ENCODE measurements at regions not wholly inside any gene's neighbourhood (a gene's known extent, or its start where the extent isn't known, plus 50 kb on each side); places are given as distances from the start of the nearest gene placed in this dataset.

DNA sequence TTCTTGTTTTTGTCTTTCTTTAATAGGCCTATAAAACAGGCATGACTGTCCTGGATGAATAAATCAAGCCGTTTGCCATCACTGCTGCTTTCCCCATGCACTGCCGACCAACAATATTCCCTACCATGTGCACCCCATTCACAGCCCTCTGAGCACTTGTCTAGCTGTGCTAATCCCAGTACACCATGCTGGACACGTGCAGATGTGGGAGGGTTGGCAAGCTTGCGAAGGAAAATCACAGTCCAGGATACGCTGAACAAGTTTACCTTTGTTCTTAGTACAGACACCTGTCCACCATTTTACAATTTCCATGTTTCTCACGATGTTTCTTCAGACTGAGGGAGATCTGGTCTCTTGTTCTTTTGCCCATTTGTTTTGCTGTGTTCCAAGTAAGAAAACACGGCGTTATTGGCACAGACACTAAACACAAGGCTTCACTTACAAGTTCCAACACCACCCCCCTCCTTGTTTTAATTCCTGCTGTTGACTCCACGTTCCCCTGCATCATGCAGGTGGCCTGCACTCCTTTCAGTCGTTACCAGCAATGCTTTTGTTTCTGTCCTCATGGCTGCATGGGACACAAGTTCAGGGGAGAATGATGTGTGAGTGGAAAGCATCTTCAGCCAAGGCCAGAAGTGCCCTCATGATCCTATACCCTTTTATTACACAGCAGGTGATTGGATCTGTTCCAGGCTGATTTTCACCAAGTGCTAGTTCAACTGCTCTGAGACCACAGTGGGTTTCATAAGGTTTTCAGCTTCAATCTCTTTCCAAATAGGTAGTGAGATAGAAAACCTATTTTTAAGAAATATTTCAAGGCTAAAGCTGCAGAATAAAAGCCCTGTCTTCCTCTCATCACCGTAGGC lies 608.9 kb downstream of the IRX1 start:
- no peak for DNase-seq

DNA sequence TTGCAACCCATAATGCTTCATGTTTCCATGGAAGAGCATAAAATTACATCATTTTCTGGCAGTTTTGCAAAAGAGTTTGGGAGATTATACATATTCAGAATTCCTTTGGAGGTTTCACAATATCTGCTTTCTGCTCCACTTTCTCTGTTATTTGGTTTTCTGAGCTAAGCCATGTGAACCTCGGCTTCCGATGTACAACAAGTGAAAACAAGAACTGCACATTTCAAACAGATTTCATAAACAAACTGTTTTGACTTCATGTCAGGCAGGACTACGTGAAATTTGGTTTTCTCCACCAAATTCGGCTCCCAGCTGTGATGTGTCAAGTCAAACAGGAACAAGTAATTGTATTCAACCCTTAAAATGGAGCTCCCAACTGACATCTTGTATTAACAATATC lies 609.8 kb downstream of the IRX1 start:
- DNase-seq, result no peak

- no peak for DNase-seq
Measured at GRCh38 chr5:4206127-4206526, 610.5 kb downstream of the IRX1 start.

GRCh38 chr5:4207486-4207885 lies 611.9 kb downstream of the IRX1 start:
- DNase-seq, result no peak

DNA sequence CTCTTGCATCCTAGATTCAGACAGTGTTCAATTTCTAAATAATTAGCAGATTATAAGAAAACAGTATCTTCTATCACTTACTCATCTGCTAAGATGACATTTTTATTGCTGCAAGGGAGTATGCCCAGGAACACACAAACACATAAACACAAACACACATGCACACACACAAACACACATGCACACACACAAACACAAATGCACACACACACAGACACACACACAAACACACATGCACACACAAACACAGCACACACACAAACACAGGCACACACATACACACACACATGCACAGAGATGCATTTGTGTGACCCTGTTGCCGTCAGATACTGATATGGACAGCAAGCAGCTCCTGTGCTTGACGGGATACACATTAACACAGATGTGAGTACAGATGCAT lies 612.9 kb downstream of the IRX1 start:
- no peak for DNase-seq

- no peak for DNase-seq
Measured at GRCh38 chr5:4208996-4209395, 613.4 kb downstream of the IRX1 start.

GRCh38 chr5:4212071-4212739 lies 616.6 kb downstream of the IRX1 start:
- no peak for DNase-seq

DNA sequence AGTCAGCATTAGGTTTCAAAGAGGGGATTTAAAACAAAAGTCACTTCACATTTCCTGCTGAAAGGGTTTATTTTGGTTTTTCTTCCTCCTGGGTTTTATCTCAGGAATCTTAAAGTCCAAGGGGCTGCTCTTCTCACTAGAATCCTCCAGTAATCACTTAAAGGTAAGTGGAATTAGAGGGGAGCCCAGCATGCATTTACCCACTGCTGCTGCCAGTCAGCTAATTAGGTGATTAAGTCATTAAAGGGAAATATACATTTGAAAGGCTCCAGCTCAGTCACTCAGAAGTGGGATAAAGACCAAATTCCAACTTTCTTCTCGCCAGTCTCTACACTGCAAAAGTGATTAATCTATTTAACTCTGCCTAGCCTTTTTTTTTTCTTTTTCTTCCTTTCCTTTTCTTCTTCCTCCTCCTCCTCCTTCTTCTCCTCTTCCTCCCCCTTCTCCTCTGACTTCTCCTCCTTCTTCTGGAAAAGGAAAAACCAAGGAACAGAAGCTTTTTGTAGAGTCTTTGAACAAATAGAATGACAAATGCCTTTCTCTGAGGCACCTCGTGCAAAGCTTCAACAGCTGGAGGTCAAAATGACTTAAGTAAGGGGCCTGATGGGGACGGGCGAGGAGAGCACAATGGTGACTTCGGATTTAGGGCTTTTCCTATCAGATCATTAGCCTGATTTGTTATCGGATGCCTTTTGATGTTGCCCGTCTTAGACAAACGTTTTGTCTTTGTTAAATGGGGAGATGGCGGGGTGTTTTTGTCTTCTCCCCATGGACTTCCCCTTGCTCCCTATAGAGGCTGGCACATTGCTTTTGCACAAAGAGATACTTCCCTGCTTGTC lies 617.6 kb downstream of the IRX1 start:
- no peak for DNase-seq

- DNase-seq, result no peak
Measured at GRCh38 chr5:4215143-4215542, 619.5 kb downstream of the IRX1 start.

DNA sequence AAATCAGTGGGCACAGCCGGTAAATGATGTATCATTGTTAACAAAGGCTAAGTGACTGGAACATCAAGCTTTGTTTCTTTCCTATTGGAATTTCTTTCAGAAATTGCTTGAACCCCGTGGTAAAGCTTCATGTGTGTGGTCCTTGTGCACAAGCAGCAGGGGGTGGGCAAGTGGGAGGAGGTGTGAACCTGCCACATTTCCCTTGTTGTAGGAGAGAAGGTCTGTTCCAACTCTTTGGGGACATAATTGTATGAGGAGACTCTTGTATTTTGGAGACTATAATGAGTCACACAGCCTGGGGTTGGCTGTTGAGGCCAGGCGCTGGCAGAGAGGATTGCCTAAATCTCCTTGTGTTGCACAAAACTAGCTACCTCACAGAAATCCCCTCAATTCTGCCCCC lies 620.5 kb downstream of the IRX1 start:
- no peak for DNase-seq

- DNase-seq, result no peak
Measured at GRCh38 chr5:4220016-4220415, 624.4 kb downstream of the IRX1 start.

DNA sequence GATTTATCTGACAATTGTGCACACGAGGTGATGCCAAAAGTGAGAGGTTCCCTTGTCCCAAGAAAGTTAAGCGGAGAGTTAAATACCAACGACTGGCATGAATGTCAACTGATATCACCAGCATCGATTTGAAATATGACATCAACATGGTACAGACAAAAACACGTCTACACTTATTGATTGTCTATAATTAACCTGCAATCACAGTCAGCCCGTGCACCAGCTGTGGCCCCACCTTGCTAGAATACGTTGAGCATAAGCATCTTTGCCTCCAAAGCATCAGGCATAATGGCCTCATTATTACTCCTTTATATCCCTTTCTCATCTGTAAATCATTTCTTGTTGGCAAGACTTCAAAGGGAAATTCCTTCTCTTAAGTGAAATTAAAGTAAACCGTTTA lies 625.4 kb downstream of the IRX1 start:
- DNase-seq, result no peak

- DNase-seq, result no peak
Measured at GRCh38 chr5:4222147-4222546, 626.5 kb downstream of the IRX1 start.

- no peak for DNase-seq
Measured at GRCh38 chr5:4222821-4223220, 627.2 kb downstream of the IRX1 start.

DNA sequence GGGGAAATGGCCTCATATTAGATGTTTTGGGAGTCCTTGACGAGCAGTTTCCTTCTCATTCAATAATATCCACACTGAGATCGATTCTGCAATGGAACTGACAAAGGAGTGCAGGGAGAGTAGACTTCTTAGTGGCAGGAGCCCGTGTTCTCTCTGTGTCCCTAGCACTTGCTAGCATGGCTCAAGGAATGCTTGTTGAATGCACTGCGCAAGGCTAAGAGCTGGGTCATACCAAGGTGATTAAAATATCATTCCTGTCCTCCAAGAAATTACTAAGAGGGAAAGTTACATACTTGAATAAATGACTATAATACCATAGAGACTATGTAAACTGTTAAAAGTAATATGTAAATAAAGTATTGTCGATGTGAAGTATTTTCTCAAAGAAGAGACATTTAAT lies 630.1 kb downstream of the IRX1 start:
- DNase-seq, result no peak

- DNase-seq, result no peak
Measured at GRCh38 chr5:4226565-4226964, 630.9 kb downstream of the IRX1 start.

GRCh38 chr5:4228708-4229107 lies 633.1 kb downstream of the IRX1 start:
- DNase-seq, result no peak

GRCh38 chr5:4229414-4230292 lies 634.0 kb downstream of the IRX1 start:
- DNase-seq, result no peak

DNA sequence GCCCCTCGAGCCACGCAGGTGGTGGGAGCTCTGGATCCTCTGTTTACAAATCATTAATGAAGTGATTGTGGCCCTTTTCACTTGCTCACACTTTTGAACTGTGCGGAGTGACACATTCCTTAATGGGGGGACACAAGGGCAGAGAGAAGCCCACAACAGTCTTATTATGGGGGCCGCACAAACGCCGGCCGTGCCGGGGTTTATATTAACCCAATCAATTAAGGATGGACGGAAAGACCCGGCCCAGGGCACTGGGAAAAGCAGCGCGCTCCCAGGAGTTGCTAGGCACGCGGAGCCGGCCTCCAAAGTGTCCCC lies 634.8 kb downstream of the IRX1 start:
- DNase-seq, result no peak

- DNase-seq, result no peak
Measured at GRCh38 chr5:4230786-4231641, 635.4 kb downstream of the IRX1 start.

- no peak for DNase-seq
Measured at GRCh38 chr5:4232084-4232483, 636.5 kb downstream of the IRX1 start.

GRCh38 chr5:4233671-4234070 lies 638.0 kb downstream of the IRX1 start:
- no peak for DNase-seq
